ENCODE measurements at regions not wholly inside any gene's neighbourhood (a gene's known extent, or its start where the extent isn't known, plus 50 kb on each side); places are given as distances from the start of the nearest gene placed in this dataset.
"Not testable (repeated sequence)": the region's sequence is repeated elsewhere in the genome, so short reads cannot be mapped to it uniquely, and the experiment has no call there.

DNA sequence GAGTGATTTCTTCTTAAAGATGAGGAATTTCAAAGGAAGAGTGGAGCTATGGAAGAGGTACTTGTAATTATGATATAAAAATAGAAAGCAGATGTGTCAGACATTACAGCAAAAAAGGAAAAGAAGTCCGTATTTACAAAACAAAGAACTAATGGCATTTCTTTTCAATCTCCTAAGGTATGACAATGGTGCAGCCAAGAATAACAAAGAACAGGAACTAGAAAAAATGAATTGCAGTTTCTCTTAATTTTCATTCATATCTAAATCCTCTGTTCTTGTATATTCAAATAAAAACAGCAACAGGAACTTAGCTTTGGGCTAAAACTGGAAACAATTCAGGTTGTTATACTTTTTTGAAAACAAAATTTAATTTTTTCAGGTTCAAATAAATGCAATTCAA is 105.1 kb downstream of the SPRY1 start:
- no peak for FAIRE-seq

DNA sequence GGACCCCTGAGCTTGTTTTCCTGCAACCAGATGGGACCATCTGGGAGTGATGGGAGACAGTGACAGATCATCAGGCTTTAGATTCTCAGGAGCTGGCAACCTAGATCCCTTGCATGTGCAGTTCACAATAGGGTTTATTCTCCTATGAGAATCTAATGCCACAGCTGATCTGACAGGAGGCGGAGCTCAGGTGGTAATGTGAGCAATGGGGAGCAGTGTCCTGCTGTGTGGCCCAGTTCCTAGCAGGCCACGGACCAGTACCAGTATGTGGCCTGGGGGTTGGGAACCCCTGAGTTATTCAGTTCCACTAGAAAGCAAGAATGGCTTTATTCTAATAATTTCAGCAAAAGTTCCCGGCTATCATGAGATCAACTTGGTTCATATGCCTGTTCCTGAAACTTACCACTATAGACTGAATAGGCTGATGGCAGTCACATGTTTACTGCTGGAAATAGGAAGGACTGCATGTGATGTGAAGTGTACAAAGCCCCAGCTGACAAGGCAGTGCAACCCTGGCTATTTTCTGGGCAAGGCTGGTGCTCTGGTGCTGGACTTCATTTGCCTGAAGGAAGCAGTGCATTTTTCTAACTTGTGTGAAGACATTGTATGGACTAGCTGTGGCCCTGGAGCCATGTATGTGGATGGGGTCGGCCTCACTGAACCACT is 107.2 kb downstream of the SPRY1 start:
- no peak for FAIRE-seq

DNA sequence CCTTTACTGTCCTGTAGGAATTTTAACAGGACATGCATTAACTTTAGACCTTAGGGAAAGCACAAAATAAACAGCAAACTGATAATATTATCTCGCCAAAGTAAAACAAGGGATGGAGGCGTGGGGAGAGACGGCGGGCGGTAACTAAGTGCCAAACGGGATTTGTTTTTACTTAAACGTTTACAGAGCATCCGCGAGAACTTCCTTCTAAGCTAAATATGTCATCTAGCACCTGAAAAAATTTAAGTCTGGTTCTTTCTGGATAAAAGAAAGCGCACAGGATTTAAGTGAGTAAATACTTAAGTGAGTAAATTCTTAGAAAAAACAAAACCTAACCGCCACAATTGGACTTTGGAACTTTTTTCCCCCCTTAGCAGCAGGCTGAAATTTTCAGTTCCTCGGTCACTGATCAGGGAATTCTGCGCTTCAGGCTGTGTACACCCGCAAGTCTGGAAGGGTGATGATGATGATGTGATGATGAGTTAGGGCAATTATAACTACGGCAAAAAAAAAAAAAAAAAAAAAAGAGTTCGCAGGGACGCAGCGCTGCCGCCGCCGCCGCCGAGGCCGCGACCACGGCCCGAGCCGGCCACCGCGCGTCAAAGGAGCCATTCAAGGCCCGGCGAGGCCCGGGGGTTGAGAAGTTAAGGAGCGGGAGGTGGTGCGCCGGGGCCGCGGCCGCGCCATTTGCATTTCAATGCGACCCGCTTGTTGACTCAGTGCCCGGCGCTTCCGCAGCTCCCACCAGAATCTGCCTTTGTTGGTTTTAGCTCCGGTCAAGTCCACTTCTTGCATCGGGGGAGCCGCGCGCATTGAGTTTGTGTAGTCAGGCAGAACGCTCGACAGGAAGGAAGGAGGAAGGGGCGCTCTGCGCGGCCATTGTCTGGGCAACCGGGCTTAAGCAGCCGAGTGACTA is 108.8 kb downstream of the SPRY1 start:
- FAIRE-seq, result no peak

DNA sequence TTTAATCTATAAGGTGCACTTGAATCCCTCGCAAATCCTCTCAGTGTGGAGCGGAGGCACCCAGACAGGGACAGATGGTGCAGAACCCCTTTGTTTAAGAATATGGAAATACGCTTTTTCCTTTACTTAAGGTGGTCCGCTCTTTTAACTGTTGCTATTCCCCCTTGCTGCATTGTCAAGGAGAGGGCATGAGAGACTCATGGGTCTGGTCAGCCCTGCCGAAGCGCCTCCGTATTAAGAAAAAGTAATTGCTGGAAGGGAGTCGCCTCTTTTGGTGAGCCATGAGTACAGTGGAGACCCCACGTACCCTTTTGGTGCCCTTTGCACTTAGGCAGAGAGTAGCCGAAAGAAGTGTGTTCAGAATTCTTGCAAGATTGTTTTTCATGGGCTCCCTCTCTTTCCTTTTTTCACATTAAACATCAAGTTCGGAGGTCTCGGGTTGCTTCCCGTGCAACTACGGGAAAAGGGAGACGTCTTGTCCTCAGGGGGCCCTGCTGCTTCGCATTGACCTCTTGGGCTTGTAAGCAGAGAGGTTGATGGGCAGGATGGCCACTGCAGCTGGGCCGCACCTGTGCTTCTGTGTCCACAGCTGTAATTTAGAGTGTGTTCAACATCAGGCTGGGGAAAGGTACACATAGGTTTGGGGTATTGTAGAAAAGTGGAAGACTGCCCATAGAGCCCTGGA is 109.6 kb downstream of the SPRY1 start:
- no peak for FAIRE-seq

DNA sequence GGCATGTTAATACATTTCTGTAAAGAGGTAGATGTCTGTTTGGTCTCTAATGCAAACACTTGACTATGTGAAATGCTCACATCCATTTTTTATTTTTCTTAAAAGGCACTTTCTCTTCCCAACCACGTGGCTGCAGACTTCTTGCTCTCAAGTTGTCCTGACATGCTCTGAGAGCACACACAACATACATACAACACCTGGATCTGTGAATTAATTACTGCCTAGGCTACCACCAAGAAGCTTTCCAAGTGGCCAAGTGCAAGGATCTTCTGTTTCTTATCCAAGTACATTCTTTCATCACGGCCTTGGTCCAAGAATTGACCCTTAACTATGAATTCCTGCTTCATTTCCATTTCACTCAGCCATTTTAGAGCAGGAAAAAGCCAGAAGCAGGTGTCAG is 110.8 kb downstream of the SPRY1 start:
- no peak for FAIRE-seq

DNA sequence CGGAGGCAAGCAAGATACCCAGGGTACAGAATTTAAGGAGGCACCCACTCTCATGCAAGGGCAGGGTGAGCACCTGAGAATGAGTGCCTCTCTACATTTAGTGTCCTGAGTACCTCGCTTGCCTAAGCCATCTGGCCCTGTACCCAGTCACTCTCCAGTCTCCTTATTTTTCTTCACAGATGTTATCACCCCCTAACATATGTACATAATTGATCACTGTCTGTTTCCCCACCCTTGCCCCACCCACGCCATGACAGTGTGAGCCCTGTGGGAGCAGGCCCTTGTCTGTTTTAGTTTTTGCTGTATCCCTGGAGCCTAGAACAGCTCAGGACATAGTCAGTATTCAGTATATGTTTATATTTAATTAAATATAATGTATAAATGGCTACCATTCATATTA is 113.6 kb downstream of the SPRY1 start:
- no peak for FAIRE-seq

DNA sequence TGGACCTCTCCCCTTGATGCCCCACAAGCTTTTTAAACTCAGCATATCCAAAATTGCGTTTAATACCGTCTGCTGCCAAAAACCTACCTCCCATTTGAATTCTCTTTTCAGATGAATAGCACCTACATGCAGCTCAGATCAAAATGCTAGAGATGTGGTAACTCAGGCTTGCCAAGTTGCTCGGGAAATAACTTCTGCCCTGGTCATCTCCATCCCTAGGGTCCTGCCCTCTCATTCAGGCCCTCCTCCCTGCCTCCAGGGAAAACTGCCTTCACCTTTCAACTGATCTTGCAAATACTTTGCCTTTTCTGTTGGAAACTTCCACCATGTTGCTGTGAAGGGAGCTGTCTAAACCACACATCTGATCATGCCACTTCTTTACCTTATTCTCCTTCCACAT is 114.1 kb downstream of the SPRY1 start:
- FAIRE-seq, result no peak

DNA sequence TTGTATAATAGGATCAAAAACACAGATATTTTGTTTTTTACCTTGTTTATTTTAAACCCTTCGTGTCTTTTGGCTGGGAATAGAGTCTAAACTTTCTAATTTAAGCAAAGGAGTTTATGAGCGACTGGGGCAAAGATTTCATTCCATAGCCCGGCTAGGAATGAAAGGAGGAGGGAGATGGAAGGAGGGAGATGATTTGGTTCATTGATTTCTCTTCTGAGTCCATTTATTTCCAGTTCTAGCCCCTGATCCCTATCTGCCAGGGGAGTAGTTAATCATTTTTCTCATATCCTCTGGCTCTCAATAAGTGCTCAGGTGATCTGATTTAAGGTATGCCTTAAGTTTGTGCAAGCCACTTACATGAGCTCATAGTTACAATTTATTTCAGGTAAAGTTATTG is 120.0 kb downstream of the SPRY1 start:
- FAIRE-seq, result no peak

DNA sequence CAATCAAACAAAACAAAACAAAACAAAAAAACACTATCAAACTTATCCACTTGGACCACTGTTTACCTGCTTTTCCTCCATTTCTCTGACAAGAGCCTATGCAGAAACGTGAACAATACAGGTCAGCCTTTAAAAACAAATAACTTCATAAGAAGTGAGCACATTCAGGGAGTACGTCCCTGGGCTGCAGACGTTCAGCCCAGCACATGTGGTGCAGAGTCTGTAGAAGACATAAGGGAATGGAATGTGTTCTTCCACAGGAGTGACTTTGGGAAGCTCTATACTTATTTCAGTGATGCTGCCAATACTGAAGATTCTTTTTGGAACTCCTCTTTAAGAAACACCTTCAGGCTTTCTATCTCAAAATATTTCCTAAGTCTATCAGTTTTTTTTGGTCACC is 120.6 kb downstream of the SPRY1 start:
- no peak for FAIRE-seq

DNA sequence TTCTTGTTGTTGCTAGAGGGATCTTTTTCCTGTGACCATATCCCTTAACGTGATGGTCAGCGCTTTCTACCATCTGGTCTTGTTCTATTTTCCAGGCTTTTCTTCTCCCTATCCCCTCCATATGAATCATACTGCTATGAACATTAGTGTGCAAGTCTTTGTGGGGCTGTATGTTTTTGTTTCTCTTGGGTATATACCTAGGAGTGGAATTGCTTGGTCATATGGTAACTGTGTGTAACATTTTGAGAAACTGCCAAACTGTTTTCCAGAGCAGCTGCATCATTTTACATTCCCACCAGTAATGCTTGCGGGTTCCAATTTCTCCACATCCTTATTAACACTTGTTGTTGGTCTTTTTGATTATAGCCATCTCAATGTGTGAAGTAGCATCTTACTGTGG is 121.4 kb downstream of the SPRY1 start:
- no peak for FAIRE-seq

DNA sequence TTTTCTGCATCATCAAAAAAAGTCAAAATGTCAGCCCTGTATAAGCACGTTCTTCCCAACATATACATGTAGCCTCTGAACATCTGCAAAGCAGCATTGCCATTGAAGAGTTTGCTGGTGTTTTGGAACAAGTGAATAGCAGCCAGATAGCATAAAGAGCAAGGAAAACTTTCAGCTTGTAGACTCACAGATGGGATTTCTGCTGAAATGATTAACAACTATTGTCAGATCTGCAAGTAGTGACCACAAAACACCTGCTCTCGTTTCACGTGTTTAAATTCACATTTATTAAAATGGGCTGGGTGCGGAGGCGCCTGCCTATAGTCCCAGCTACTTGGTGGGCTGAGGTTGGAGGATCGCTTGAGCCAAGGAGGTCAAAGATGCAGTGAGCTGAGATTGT is 123.7 kb downstream of the SPRY1 start:
- FAIRE-seq, result no peak

DNA sequence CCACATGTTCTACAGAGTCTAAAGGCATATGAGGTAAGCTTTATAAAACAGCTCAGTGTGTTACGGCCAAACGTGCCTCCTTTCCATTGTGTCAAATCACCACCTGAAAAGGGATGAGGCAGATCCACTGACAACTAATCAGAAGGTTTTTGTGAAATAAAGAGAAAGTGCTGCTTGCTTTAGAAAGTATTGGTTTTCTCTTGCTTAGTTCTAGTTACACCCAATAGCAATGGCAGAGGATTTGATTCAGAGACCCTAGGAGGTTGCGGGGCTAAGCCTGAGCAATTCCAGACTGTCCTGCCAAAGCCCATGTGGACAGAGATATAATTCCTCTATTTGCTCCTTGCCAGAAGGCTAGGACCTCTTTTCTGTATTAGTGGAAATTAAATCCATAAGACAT is 125.5 kb downstream of the SPRY1 start:
- no peak for FAIRE-seq

DNA sequence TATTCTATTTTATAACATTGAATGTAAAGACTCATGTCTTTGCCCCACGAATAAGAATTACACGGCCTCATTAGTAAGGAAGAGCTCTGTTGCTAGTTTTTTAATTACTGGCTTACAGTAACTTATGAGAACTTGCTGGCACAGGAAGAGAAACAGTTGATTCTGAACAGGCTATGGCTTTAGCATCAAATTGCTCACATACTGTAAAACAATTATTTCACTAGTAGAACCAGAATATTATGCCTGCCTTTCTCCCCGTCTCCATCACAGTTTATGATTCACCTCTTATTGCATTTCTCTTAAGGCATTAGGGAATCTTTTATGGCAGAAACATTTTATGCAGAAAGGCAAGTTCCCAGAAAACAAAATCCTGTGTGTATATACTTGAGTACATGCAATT is 126.1 kb downstream of the SPRY1 start:
- FAIRE-seq, result no peak

DNA sequence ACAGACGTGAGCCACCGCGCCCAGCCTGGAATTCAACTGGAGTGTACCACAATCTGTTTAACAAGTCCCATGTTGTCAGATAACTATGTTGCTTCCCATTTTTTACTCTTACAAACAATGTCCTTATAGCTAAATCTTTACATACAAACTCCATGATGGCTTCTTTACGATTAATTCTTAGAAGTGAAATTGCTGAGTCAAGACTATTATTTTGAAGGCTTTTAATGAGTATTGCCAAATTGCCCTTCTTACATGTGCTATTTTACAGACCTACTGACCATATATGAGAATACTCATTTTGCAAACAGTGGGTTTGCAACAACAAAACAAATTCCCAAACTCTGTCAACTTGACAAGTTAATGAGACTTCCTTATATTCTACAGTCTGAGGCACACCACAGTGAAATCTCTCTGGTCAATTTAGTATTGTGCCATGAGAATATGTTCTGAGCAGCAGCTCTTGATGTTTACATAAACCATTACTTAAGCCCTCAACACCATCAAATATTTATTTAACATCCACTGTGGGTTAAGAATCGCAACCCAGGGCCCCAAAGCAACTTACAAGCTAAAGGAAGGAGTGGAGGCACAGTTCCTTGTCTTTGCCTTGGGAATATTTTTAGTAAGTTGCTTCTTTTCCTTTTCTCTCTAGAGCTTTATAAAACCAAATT is 128.5 kb downstream of the SPRY1 start:
- no peak for FAIRE-seq

DNA sequence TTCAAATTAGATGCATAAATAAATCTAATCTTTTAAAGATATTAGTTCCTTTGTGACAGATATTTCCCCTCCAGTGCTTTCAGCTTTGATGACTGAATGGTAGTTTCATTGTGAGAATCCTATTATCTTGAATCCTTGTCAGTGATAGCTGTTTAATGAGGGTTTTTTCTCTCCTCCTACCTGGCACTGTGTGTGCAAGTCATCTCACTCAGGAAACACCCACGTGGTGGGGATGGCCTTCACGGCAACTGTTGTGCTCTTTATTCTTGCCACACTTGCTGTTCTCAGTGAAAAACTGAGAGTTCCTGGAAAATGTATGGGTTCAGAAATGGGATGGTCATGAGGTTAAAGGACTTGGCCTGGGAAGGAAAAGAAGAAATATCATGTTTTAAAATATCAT is 129.9 kb downstream of the SPRY1 start:
- no peak for FAIRE-seq

DNA sequence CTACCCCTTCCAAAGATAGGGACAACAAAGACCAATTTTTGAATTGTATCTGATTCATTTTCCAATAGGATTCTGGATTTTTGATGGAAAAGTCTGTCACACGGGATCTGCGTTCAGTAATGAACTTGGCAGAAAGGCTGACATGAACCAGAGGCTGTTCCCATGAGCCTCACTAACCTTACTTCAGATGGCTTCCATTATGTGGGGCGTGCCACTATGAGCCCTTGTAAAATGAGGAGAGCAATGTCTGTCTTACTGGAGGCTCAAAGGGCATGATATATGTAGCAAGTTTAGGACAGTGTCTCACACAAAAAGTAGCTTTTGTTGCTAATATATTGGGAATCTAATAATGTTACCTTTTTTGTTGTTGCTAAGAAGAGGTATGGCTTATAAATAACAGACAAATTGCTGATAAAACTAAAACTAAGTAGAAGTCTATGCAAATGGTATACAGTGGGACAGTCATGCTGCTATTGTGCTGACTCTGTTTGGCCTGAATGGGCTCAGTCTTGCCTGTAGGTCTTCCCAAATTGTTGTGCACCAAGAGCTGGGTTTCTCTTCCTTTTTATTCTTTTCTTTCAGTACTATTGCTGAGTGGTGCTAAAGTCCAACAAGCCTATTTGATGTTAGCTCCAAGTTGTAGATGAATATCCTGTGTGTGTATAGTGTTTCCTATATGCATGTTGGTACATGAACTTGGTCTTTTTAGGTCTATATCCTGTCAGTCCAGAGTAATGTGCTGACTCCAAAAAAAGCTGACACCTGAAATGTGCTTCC is 132.1 kb downstream of the SPRY1 start:
- no peak for FAIRE-seq

DNA sequence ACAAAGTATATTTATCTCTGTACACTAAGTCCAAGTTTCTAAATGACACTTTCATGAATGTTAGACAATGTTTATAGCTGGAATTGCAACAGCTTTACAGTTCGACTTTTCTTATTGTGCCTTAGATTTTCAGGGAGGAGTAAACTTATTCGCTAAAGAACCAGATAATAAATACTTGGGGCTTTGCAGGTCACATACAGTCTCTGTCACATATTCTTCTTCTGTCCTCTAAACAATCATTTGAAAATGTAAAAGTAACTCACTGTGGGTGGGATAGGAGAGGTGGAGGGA is 132.6 kb downstream of the SPRY1 start:
- FAIRE-seq, result no peak

DNA sequence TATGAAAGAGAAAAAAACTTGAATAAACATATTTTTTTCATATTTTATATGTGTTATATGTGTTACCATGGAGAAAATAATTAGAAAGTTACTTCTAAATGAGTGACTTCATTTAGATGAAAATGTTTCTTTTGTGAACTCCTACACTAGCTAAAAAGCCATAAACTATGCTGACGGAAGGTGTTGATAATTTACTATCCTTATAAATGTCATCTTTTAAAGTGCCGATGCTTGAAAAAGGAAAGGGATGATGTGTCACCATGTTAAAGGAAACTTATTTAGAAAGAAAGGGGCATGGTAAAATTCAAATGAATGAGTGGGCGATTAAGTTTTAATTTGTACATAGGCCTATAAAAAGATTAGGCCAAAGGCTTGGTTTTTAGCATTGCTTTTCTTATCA is 133.8 kb downstream of the SPRY1 start:
- no peak for FAIRE-seq

DNA sequence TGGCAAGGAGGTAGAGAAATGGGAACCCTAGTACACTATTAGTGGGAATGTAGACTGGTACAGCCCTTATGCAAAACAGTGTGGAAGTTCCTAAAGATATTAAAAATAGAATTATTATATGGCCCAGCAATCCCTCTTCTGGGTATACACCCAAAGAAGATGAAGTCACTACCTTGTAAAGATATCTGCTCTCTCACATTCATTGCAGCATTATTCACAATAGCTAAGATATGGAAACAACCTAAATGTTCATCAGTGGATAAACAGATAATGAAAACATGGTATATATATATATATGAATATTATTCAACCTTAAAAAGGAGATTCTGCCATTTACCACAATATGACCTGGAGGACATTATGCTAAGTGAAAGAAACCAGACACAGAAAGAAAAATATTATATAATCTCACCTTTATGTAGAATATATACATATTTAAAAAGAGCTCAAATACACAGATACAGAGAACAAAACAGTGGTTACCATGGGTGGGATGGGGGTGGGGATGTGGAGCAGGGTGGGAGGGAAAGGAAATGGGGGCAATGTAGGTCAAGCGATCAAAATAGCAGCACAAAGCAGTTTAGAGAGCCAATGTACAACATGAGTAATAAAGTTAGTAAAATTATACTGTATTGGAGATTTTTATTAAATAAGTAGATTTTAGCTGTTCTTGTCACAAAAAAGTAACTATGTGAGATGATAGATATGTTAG is 138.6 kb downstream of the SPRY1 start:
- FAIRE-seq, result no peak

DNA sequence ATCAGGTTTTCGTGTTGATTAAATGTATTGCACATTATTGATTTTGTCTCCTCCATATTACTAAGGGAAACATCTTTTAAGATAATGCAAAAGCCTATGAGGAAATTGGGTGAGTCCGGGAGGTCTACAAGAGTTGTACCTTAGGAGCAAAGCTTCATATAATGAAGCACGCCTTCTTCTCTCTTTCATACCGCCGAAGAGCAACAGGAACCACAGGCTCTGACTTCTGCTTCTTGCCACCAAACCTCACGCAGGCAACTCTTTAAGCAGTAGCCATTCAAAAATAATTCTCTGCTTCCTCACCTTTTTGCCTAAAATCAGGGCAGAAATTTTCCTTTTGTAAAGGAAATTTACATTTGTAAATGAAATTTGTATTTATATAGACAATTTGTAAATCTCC is 139.6 kb downstream of the SPRY1 start:
- FAIRE-seq, result no peak

DNA sequence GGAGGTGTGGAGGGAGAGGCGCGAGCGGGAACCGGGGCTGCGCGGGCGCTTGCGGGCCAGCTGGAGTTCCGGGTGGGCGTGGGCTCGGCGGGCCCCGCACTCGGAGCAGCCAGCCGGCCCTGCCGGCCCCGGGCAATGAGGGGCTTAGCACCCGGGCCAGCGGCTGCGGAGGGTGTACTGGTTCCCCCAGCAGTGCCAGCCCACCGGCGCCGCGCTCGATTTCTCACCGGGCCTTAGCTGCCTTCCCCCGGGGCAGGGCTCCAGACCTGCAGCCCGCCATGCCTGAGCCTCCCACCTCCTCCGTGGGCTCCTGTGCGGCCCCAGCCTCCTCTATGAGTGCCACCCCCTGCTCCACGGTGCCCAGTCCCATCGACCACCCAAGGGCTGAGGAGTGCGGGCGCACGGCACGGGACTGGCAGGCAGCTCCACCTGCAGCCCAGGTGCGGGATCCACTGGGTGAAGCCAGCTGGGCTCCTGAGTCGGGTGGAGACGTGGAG is 141.4 kb downstream of the SPRY1 start:
- not testable (repeated sequence) for FAIRE-seq

Measured in A204.1 (cell line).